ENCODE measurements at regions not wholly inside any gene's neighbourhood (a gene's known extent, or its start where the extent isn't known, plus 50 kb on each side); places are given as distances from the start of the nearest gene placed in this dataset.

- no peak for DNase-seq
- no peaks in the 10 kb centered on the region for H3K27me3 Mint-ChIP-seq
- H3K4me1 Mint-ChIP-seq, result no peaks in the 10 kb centered on the region
- H3K9me3 Mint-ChIP-seq, result no peaks in the 10 kb centered on the region
- no peaks in the 10 kb centered on the region for H3K36me3 Mint-ChIP-seq (ENCODE audit: low read depth)
- H3K27ac Mint-ChIP-seq, result no peak overlapping the region
- intact Hi-C loops (cut with micrococcal nuclease), result no loop called here
- no peak overlapping the region for H3K4me3 Mint-ChIP-seq
Observed at GRCh38 chr3:94665922-94666321, 603.1 kb downstream of the NSUN3 start.

GRCh38 chr3:94671078-94671477 is 608.2 kb downstream of the NSUN3 start:
- H3K4me3 Mint-ChIP-seq, result no peak overlapping the region

GRCh38 chr3:94673876-94674275 is 611.0 kb downstream of the NSUN3 start:
- H3K27ac Mint-ChIP-seq, result no peak overlapping the region
- no peaks in the 10 kb centered on the region for H3K4me1 Mint-ChIP-seq
- peaks cover 5% of the 10 kb centered on the region for H3K9me3 Mint-ChIP-seq
- no peaks in the 10 kb centered on the region for H3K36me3 Mint-ChIP-seq (ENCODE audit: low read depth)
- no peaks in the 10 kb centered on the region for H3K27me3 Mint-ChIP-seq
- intact Hi-C loops (cut with micrococcal nuclease), result no loop called here
- no peak overlapping the region for H3K4me3 Mint-ChIP-seq
- DNase-seq, result no peak

More at GRCh38 chr3:94671078-94671477, 608.2 kb downstream of the NSUN3 start:
- Mint-ChIP-seq H3K27ac (no peak overlapping the region), H3K9me3 (peaks cover 4% of the 10 kb centered on the region), H3K27me3 (no peaks in the 10 kb centered on the region), H3K36me3 (ENCODE audit: low read depth) (no peaks in the 10 kb centered on the region), H3K4me1 (no peaks in the 10 kb centered on the region)
- DNase-seq, result no peak
- intact Hi-C loops (cut with micrococcal nuclease), result no loop called here

DNA sequence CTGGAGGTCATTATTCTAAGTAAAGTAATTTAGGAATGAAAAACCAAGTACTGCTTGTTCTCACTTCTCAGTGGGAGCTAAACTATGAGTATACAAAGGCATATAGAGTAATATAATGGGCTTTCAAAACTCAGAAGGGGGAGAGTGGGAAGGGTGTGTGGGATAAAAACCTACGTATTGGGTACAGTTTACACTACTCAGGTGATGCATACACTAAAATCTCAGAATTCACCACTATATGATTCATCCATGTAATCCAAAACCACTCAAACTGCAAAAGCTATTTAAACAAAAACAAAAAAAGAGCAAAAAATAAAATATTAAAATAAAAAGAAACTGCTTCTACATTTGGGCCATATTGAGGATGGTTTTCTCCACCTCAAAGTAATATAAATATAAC is 623.3 kb downstream of the NSUN3 start:
- H3K27ac Mint-ChIP-seq, result no peak overlapping the region
- H3K36me3 Mint-ChIP-seq (ENCODE audit: low read depth), result no peaks in the 10 kb centered on the region
- no peak for DNase-seq
- H3K4me3 Mint-ChIP-seq, result no peak overlapping the region
- H3K9me3 Mint-ChIP-seq, result no peaks in the 10 kb centered on the region
- H3K27me3 Mint-ChIP-seq, result no peaks in the 10 kb centered on the region
- intact Hi-C loops (cut with micrococcal nuclease), result no loop called here
- no peaks in the 10 kb centered on the region for H3K4me1 Mint-ChIP-seq

DNA sequence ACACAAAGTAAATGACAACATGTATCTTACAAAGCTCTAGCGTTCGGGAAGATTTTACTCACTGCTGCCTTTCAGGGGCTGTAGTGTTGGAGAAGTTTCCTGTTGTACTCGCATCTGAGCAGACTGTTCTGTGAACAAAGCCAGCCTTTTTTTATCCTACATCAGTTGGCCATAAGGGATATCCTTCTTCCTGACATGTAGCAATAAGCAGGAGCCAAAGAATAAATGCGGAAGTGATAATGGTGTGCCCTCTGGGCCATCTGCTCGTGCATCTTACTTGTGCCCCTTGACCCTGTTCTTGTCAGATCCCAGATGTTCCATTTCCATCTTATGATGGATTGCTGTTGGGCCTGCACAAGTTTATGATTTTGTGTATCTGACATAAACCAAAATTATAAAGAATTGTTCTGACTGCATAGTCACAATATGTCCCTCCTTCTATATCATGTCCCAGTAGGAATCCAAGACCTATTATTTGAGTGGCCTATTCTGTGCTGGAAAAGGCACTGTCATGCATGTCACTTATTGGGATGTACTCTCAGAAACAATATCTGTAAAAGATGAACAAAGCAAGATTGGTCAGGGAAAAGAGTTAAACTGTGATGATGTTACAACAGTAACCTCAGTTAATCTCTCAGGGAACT is 631.3 kb downstream of the NSUN3 start:
- intact Hi-C loops (cut with micrococcal nuclease), result no loop called here
- Mint-ChIP-seq H3K36me3 (ENCODE audit: low read depth) (no peaks in the 10 kb centered on the region), H3K27me3 (no peaks in the 10 kb centered on the region), H3K27ac (no peak overlapping the region), H3K4me3 (no peak overlapping the region), H3K9me3 (no peaks in the 10 kb centered on the region), H3K4me1 (no peaks in the 10 kb centered on the region)
- no peak for DNase-seq

- Mint-ChIP-seq H3K27ac (no peak overlapping the region), H3K4me3 (no peak overlapping the region), H3K36me3 (ENCODE audit: low read depth) (no peaks in the 10 kb centered on the region), H3K9me3 (no peaks in the 10 kb centered on the region), H3K4me1 (no peaks in the 10 kb centered on the region), H3K27me3 (no peaks in the 10 kb centered on the region)
- no peak for DNase-seq
- intact Hi-C loops (cut with micrococcal nuclease), result no loop called here
Observed at GRCh38 chr3:94694894-94695293, 632.0 kb downstream of the NSUN3 start.

DNA sequence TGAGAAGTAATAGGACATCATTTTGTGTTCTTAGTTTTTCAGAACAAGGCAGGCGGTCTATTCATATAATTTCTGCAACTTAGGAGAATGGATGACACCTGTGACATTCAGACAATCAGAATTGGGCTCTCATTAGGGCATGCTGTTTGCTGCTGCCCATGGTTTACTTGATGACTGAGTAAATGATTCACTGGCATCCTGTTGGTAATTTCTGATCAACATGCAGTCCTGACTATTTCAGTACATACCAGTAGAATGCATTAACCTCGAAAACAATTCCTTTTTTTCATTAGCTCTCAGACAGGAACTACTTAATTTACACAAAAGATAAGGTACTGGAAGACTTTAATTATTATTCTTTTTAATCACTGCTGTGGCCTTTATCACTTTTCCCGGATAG is 641.6 kb downstream of the NSUN3 start:
- Mint-ChIP-seq H3K4me3 (no peak overlapping the region), H3K27me3 (no peaks in the 10 kb centered on the region), H3K4me1 (no peaks in the 10 kb centered on the region), H3K27ac (no peak overlapping the region), H3K9me3 (no peaks in the 10 kb centered on the region), H3K36me3 (ENCODE audit: low read depth) (no peaks in the 10 kb centered on the region)
- intact Hi-C loops (cut with micrococcal nuclease), result no loop called here
- DNase-seq, result no peak

DNA sequence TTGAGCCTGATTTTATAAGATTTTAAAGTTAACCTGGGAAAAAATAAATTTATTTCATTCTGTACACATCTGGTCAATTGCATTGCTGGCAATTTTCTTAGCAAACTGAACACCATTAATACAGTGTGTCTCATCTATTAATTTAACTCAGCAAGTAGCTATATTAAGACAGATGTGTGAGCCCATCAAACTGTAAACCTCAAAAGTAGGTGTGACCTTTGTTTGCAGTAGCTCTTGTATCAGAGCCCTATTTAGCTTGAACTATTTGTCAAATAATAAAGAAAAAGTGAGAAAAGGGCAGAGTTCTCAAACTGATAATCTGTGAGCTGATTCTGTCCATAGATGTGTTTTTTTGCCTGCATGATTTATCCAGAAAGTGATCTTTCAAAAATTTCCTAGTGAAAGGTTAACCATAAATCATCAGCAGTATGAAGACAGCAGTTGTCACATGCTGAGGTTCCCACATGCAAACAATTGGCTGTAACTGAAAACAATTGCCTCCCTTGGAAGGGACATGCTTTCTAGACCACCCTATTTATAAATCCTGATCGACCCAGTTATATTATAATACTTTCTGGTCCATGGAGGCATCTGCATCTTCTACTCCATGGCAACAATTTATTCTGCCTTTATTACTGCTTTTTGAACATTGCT is 646.5 kb downstream of the NSUN3 start:
- Mint-ChIP-seq H3K4me1 (no peaks in the 10 kb centered on the region), H3K36me3 (ENCODE audit: low read depth) (no peaks in the 10 kb centered on the region), H3K27me3 (no peaks in the 10 kb centered on the region), H3K9me3 (no peaks in the 10 kb centered on the region), H3K27ac (no peak overlapping the region), H3K4me3 (no peak overlapping the region)
- DNase-seq, result no peak
- intact Hi-C loops (cut with micrococcal nuclease), result no loop called here

DNA sequence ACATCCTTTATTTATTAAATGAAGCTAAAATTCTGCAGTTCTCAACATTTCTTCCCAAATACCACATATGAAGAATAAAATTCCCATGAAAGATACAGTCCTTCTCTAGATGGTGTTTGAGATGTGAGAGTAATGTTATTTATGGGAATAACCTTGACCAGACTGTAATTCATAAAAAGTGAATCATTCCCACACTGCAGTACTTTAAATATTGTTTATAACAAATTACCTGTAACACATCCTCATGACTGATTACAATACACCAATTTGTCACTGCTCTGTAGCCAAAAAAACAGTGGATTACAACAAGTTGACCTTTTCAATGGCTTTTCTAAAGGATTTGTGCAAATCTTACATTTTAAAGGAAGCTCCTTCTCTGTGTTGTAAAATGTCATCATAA is 651.3 kb downstream of the NSUN3 start:
- H3K9me3 Mint-ChIP-seq, result no peaks in the 10 kb centered on the region
- no peaks in the 10 kb centered on the region for H3K4me1 Mint-ChIP-seq
- intact Hi-C loops (cut with micrococcal nuclease), result no loop called here
- no peaks in the 10 kb centered on the region for H3K36me3 Mint-ChIP-seq (ENCODE audit: low read depth)
- no peaks in the 10 kb centered on the region for H3K27me3 Mint-ChIP-seq
- DNase-seq, result no peak
- H3K4me3 Mint-ChIP-seq, result no peak overlapping the region
- H3K27ac Mint-ChIP-seq, result no peak overlapping the region

GRCh38 chr3:94716326-94717018 is 653.6 kb downstream of the NSUN3 start:
- no peaks in the 10 kb centered on the region for H3K9me3 Mint-ChIP-seq
- no peaks in the 10 kb centered on the region for H3K27me3 Mint-ChIP-seq
- no peak for DNase-seq
- no peak overlapping the region for H3K27ac Mint-ChIP-seq
- H3K4me3 Mint-ChIP-seq, result no peak overlapping the region
- H3K36me3 Mint-ChIP-seq (ENCODE audit: low read depth), result no peaks in the 10 kb centered on the region
- intact Hi-C loops (cut with micrococcal nuclease), result no loop called here
- H3K4me1 Mint-ChIP-seq, result no peaks in the 10 kb centered on the region

GRCh38 chr3:94734206-94734605 is 671.3 kb downstream of the NSUN3 start:
- intact Hi-C loops (cut with micrococcal nuclease), result no loop called here

GRCh38 chr3:94735354-94735753 is 672.5 kb downstream of the NSUN3 start:
- no peaks in the 10 kb centered on the region for H3K27me3 Mint-ChIP-seq
- no peaks in the 10 kb centered on the region for H3K4me1 Mint-ChIP-seq
- no peak overlapping the region for H3K27ac Mint-ChIP-seq
- no peak overlapping the region for H3K4me3 Mint-ChIP-seq
- H3K9me3 Mint-ChIP-seq, result peaks cover 6% of the 10 kb centered on the region
- intact Hi-C loops (cut with micrococcal nuclease), result no loop called here
- DNase-seq, result no peak
- H3K36me3 Mint-ChIP-seq (ENCODE audit: low read depth), result no peaks in the 10 kb centered on the region

More at GRCh38 chr3:94734206-94734605, 671.3 kb downstream of the NSUN3 start:
- Mint-ChIP-seq H3K27ac (no peak overlapping the region), H3K4me1 (no peaks in the 10 kb centered on the region), H3K27me3 (no peaks in the 10 kb centered on the region), H3K4me3 (no peak overlapping the region), H3K9me3 (peaks cover 6% of the 10 kb centered on the region), H3K36me3 (ENCODE audit: low read depth) (no peaks in the 10 kb centered on the region)
- DNase-seq, result no peak

DNA sequence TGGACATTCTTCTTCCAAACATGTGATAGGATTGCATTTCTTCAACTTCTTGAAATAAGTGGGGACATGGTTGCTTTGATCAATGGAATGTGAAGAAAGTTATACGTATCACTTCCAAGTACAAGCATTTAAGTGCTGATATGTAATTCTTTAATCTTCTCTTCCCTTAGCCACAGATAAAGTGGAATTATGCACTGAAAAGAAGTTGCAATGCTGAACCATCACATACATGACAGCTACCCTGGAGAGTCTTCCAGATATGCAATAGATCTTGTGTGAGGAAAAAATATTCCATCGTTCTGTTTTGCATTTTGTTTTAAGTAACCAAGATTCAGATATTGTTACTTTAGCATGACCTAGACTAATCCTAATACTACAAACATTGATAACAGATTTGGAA is 674.3 kb downstream of the NSUN3 start:
- Mint-ChIP-seq H3K36me3 (ENCODE audit: low read depth) (no peaks in the 10 kb centered on the region), H3K4me3 (no peak overlapping the region), H3K9me3 (peaks cover 6% of the 10 kb centered on the region), H3K27me3 (no peaks in the 10 kb centered on the region), H3K27ac (no peak overlapping the region), H3K4me1 (no peaks in the 10 kb centered on the region)
- intact Hi-C loops (cut with micrococcal nuclease), result no loop called here
- no peak for DNase-seq

DNA sequence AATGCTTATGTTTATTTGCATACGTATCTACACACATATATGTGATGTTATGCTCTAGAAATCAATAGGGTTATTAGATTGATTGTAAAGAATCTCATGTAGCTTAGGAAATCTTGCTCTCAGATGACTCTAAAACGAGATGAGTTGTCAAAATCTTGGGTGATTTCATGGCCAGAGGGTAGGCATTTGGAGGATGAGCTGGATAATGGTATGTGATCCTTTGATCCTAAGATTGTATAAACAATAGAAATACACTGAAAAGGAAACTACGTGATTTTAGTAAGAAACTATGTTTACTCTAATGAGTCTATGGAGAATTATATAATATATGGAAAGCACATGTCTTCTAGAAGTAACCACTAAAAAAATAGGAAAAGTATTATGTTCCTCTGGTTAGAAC is 676.6 kb downstream of the NSUN3 start:
- intact Hi-C loops (cut with micrococcal nuclease), result no loop called here
- Mint-ChIP-seq H3K27ac (no peak overlapping the region), H3K4me3 (no peak overlapping the region), H3K36me3 (ENCODE audit: low read depth) (no peaks in the 10 kb centered on the region), H3K4me1 (no peaks in the 10 kb centered on the region), H3K27me3 (no peaks in the 10 kb centered on the region), H3K9me3 (peaks cover 8% of the 10 kb centered on the region)
- no peak for DNase-seq
